A673 (cell line): ENCODE measurements at regions not wholly inside any gene's neighbourhood (a gene's known extent, or its start where the extent isn't known, plus 50 kb on each side); places are given as distances from the start of the nearest gene placed in this dataset.

Experiments
- EZH2 ChIP-seq: fragments of 200-600 bp; sonication (generic); IDR thresholded peaks from 2 replicates; pipeline ENCODE4 v1.6.1; 2017; ENCODE audit warnings: borderline replicate concordance, low read depth, mild to moderate bottlenecking, mixed read lengths, antibody characterized with exemption, low read length; ENCODE audit not compliant: poor library complexity, severe bottlenecking
- TF ChIP-seq, protein P1 (sequence below): fragments of 300-800, 200-600 bp; sonication (generic); conservative IDR thresholded peaks from 2 replicates; pipeline ENCODE4 v1.5.1; 2017; ENCODE audit warnings: low read depth, mild to moderate bottlenecking, antibody characterized with exemption, low read length, moderate library complexity, mixed read lengths

DNA sequence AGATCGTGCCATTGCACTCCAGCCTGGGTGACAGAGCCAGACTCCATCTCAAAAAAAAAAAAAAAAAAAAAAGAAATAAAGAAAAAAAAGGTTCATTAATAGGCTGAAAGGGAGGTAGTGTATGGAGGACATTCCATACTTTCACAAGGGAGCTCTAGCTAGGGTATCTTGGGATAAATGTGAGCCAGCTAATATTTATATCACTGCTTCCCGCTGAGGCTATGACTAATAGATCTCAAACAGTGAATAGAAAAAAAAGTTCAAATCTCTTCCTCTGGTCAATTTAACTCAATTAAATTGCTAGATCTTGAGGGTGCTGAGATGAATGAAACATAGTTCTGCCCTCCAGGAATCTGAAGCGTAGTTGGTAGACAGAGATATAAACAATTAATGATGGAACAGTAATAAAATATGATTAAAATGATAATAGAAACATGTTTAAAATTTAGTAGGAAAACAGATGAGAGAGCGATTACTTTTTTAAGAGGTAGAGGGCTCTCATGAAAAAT, 55.7 kb upstream of the SHISA3 start:
- TF ChIP-seq, protein P1, sequence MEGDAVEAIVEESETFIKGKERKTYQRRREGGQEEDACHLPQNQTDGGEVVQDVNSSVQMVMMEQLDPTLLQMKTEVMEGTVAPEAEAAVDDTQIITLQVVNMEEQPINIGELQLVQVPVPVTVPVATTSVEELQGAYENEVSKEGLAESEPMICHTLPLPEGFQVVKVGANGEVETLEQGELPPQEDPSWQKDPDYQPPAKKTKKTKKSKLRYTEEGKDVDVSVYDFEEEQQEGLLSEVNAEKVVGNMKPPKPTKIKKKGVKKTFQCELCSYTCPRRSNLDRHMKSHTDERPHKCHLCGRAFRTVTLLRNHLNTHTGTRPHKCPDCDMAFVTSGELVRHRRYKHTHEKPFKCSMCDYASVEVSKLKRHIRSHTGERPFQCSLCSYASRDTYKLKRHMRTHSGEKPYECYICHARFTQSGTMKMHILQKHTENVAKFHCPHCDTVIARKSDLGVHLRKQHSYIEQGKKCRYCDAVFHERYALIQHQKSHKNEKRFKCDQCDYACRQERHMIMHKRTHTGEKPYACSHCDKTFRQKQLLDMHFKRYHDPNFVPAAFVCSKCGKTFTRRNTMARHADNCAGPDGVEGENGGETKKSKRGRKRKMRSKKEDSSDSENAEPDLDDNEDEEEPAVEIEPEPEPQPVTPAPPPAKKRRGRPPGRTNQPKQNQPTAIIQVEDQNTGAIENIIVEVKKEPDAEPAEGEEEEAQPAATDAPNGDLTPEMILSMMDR, result no peak
- no peak for TF ChIP-seq EZH2
